Loucy (cell line): ENCODE measurements at regions not wholly inside any gene's neighbourhood (a gene's known extent, or its start where the extent isn't known, plus 50 kb on each side); places are given as distances from the start of the nearest gene placed in this dataset.
A peak's percentile ranks its signal among the peaks of the same experiment; 100 is the strongest.

Source experiments
- H2AFZ ChIP-seq: fragments of 200-600 bp; sonication (generic); 2 replicates; pipeline ENCODE4 v1.6.0; 2016; ENCODE audit warnings: antibody characterized with exemption, mild to moderate bottlenecking, low read length, moderate library complexity
- H3F3A ChIP-seq: fragments of 200-600 bp; 2 replicates; pipeline ENCODE4 v1.6.0; 2016; ENCODE audit warnings: antibody characterized with exemption, low read depth, mild to moderate bottlenecking
- H3K27me3 ChIP-seq: fragments of 200-600 bp; sonication (generic); 2 replicates; pipeline ENCODE4 v1.6.1; 2014; ENCODE audit warnings: low read length, mild to moderate bottlenecking; ENCODE audit not compliant: insufficient read depth, poor library complexity, severe bottlenecking
- H3K36me3 ChIP-seq: fragments of 200-600 bp; sonication (generic); 2 replicates; pipeline ENCODE4 v1.6.1; 2016; ENCODE audit warnings: low read length; ENCODE audit not compliant: insufficient read depth
- H3K4me1 ChIP-seq: fragments of 200-600 bp; sonication (generic); 2 replicates; pipeline ENCODE4 v1.5.1; 2014; ENCODE audit warnings: low read length, mild to moderate bottlenecking; ENCODE audit not compliant: insufficient read depth, poor library complexity, severe bottlenecking
- H3K4me2 ChIP-seq: fragments of 200-600 bp; sonication (generic); 2 replicates; pipeline ENCODE4 v1.6.0; 2014; ENCODE audit warnings: antibody characterized with exemption, low read length, low read depth, mild to moderate bottlenecking; ENCODE audit not compliant: poor library complexity, severe bottlenecking
- H3K4me3 ChIP-seq: fragments of 200-600 bp; sonication (generic); 2 replicates; pipeline ENCODE4 v1.5.1; 2014; ENCODE audit warnings: low read length, mild to moderate bottlenecking, mixed read lengths; ENCODE audit not compliant: poor library complexity, severe bottlenecking
- H3K79me2 ChIP-seq: fragments of 200-600 bp; sonication (generic); 2 replicates; pipeline ENCODE4 v1.6.1; 2014; ENCODE audit warnings: low read length; ENCODE audit not compliant: insufficient read depth
- H3K9ac ChIP-seq: fragments of 200-600 bp; sonication (generic); 2 replicates; pipeline ENCODE4 v1.6.0; 2014; ENCODE audit warnings: mild to moderate bottlenecking, low read depth, low read length, moderate library complexity; ENCODE audit not compliant: poor library complexity, severe bottlenecking
- H3K9me2 ChIP-seq: fragments of 200-600 bp; sonication (generic); replicated peaks from 2 replicates; pipeline ENCODE4 v1.6.1; 2016; ENCODE audit warnings: low read depth, low read length, mixed read lengths
- H3K9me3 ChIP-seq: fragments of 200-600 bp; sonication (generic); 2 replicates; pipeline ENCODE4 v1.6.1; 2014; ENCODE audit warnings: mild to moderate bottlenecking, antibody characterized with exemption, low read length, low read depth; ENCODE audit not compliant: insufficient read depth
- H4K20me1 ChIP-seq: fragments of 200-600 bp; sonication (generic); 2 replicates; pipeline ENCODE4 v1.6.0; 2014; ENCODE audit warnings: antibody characterized with exemption, low read length, mild to moderate bottlenecking; ENCODE audit not compliant: insufficient read depth, poor library complexity, severe bottlenecking
- EZH2phosphoT487 ChIP-seq: fragments of 200-600 bp; IDR thresholded peaks from 2 replicates; pipeline ENCODE4 v1.6.1; 2018; ENCODE audit warnings: antibody characterized with exemption, mild to moderate bottlenecking, moderate library complexity, borderline replicate concordance
- TF ChIP-seq, protein P1 (sequence below): fragments of 200-600 bp; sonication (generic); conservative IDR thresholded peaks from 2 replicates; pipeline ENCODE4 v1.5.1; 2014; ENCODE audit warnings: mild to moderate bottlenecking, antibody characterized with exemption, low read length

DNA sequence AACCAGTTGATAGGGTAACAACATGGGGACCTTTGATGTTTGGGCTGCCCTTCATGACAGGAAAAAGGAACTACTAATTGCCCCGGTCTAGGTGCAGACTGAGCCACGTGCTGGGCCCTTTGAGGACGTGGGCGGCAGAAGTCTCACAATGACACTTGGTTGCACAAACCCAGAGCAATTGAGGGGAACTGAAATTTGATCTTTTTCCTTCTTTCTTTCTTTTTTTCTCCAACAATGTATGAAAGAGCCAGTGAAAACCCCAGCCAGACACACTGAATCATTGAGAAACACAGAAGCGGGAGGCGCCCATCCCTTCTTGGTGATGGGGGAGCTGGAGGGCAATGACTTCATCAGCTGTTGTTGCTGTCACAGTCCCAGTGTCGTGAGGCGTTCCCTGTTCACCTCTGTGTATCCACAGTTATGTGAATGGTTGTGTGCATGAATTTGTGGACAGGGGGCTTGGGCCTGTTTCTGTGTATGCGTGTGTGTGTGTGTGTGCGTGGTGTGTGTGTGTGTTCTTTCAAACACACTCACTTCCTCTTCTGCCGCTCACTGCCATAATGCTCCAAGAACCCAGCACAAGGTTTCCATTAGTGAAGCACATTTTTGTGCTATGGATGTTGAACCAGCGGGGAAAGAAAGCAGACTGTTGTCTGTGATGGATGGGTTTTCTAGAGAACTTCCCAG is 137.5 kb upstream of the CCND2 start:
- Histone ChIP-seq H3K4me1 (peaks cover 39% of the 10 kb centered on the region), H4K20me1 (no peaks in the 10 kb centered on the region), H3K79me2 (no peaks in the 10 kb centered on the region), H3K4me3 (no peak overlapping the region), H2AFZ (peak overlapping the region; percentile 87), H3K9me2 (no peaks in the 10 kb centered on the region), H3K36me3 (no peaks in the 10 kb centered on the region), H3K9me3 (no peaks in the 10 kb centered on the region), H3K4me2 (peak overlapping the region; percentile 26), H3K27me3 (no peaks in the 10 kb centered on the region), H3F3A (no peaks in the 10 kb centered on the region), H3K9ac (peak overlapping the region; percentile 35)
- no peak for TF ChIP-seq EZH2phosphoT487
- TF ChIP-seq, protein P1, sequence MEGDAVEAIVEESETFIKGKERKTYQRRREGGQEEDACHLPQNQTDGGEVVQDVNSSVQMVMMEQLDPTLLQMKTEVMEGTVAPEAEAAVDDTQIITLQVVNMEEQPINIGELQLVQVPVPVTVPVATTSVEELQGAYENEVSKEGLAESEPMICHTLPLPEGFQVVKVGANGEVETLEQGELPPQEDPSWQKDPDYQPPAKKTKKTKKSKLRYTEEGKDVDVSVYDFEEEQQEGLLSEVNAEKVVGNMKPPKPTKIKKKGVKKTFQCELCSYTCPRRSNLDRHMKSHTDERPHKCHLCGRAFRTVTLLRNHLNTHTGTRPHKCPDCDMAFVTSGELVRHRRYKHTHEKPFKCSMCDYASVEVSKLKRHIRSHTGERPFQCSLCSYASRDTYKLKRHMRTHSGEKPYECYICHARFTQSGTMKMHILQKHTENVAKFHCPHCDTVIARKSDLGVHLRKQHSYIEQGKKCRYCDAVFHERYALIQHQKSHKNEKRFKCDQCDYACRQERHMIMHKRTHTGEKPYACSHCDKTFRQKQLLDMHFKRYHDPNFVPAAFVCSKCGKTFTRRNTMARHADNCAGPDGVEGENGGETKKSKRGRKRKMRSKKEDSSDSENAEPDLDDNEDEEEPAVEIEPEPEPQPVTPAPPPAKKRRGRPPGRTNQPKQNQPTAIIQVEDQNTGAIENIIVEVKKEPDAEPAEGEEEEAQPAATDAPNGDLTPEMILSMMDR, result no peak

DNA sequence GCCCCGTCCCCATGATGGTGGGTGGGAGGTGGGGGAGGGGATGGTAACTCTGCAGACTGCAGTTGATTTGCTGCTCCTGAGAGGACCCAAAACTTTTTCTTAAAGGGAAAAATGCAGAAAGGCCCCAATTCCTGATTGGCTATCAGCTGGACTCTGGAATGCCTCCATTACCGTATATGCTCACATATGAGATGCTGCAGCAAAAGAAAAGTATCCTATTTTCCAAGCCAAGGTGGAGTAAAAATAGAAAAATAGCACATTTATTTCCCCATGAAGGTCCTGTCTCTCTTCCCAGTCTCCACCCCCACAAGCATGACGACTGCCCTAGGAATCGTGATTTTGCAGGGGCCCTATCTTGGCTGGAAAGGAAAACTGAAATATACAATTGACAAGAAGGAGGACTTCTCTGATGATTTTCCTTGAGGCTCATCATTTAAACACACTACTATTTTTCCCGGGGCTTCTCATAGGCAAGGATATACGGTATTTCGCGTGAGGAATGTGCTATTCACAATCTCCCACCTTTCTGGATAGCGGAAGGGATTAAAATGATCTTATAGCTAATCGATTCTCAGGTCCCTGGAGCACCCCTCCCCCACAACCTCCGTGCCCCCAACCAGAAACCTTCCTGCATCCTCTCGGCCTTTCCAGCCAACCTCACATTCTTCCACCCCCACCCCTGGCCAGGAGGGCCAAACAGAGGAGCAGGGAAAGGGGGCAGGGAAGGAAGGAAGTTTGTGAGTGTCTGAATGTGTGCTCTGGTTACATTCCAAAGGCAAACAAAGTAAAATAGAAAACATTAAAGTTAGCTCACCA is 138.9 kb upstream of the CCND2 start:
- Histone ChIP-seq H3K9me3 (no peaks in the 10 kb centered on the region), H3K79me2 (no peaks in the 10 kb centered on the region), H3K4me1 (peaks cover 26% of the 10 kb centered on the region), H4K20me1 (no peaks in the 10 kb centered on the region), H3K36me3 (no peaks in the 10 kb centered on the region), H3K4me2 (no peak overlapping the region), H3F3A (no peaks in the 10 kb centered on the region), H3K9me2 (no peaks in the 10 kb centered on the region), H3K9ac (no peak overlapping the region), H2AFZ (peak overlapping the region; percentile 42; the same call in 1 of the 2 replicates), H3K4me3 (no peak overlapping the region), H3K27me3 (no peaks in the 10 kb centered on the region)
- TF ChIP-seq, protein P1, result no peak
- TF ChIP-seq EZH2phosphoT487, result no peak

DNA sequence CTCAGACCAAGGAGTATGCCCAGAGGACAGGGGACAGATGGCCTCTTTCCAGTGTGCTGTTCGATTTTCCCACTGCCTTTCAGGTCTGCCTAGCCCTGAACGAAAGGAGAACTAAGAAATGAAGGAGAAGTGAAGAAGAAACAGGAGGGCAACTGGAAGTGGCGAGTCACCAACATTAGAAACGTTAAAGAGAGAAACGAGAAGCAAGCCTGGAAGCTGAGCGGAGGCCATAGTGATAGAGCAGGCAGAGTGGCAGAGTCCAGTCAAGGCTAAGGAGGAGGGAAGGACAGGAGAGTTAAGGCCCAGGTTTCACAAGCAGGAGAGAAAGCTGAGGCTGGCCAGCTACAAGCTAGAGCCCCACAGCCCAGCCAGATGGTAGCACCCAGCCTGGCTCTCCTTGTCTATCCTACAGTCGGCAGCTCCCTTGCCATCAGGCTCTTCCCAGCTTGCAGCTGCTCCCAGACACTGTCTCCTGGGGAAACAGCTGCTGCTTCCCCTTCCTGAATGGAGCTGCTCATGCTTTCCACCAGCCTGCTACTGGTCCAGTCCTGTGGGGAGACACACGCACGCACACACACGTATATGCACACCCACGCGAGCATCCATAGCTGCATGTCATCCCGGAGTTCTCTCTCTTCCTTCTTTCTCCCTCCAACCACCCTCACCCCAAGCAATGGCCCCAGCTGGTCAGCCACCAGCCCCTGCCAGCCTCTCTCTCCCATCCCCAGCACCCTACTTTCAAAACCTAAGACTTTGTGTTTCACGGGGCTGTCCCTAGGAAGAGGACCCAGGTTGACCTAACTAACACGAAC is 139.7 kb upstream of the CCND2 start:
- no peaks in the 10 kb centered on the region for H4K20me1 ChIP-seq
- H3F3A ChIP-seq, result no peaks in the 10 kb centered on the region
- peaks cover 20% of the 10 kb centered on the region for H3K4me1 ChIP-seq
- H3K4me3 ChIP-seq, result no peak overlapping the region
- H3K9ac ChIP-seq, result no peak overlapping the region
- TF ChIP-seq EZH2phosphoT487, result no peak
- TF ChIP-seq, protein P1, result no peak
- H3K79me2 ChIP-seq, result no peaks in the 10 kb centered on the region
- H3K9me2 ChIP-seq, result no peaks in the 10 kb centered on the region
- H3K9me3 ChIP-seq, result no peaks in the 10 kb centered on the region
- H3K27me3 ChIP-seq, result no peaks in the 10 kb centered on the region
- H3K36me3 ChIP-seq, result no peaks in the 10 kb centered on the region
- H3K4me2 ChIP-seq, result no peak overlapping the region
- no peak overlapping the region for H2AFZ ChIP-seq
